Mucosa of descending colon (tissue), 3 donors: ENCODE measurements at regions not wholly inside any gene's neighbourhood (a gene's known extent, or its start where the extent isn't known, plus 50 kb on each side); places are given as distances from the start of the nearest gene placed in this dataset.

Experiments used
- ATAC-seq: fragments of 200-7000 bp; cut with Tn5 transposase; one replicate; pipeline ENCODE4 v1.9.1; 2020; ENCODE audit warnings: mild to moderate bottlenecking, moderate library complexity
- DNase-seq, 3 donors: peaks; one replicate each; pipeline ENCODE4 v3.0.0-alpha.2; 2020
- H3K36me3 ChIP-seq: fragments of 200-600 bp; one replicate; pipeline ENCODE4 v1.8.0; 2021; ENCODE audit warnings: low read depth, mild to moderate bottlenecking
- H3K4me1 ChIP-seq: fragments of 200-600 bp; one replicate; pipeline ENCODE4 v1.8.0; 2021; ENCODE audit warnings: low read depth, mild to moderate bottlenecking
- H3K4me3 ChIP-seq: fragments of 200-600 bp; one replicate; pipeline ENCODE4 v1.8.0; 2021; ENCODE audit warnings: mild to moderate bottlenecking
- H3K9me3 ChIP-seq: fragments of 200-600 bp; one replicate; pipeline ENCODE4 v1.8.0; 2021; ENCODE audit warnings: mild to moderate bottlenecking
- intact Hi-C, 2 donors: fragments of 100-400 bp; cut with DNase I in 1 of 2; cut with micrococcal nuclease in 1 of 2; formaldehyde crosslinking; loops; one replicate each; pipeline versions ENCODE4 v1.11.0 to v1.11.1; 2022; cut with DNase I, micrococcal nuclease
- TF ChIP-seq, protein P1 (sequence below): fragments of 200-600 bp; IDR thresholded peaks from one replicate; pipeline ENCODE4 v1.8.0; 2022; ENCODE audit warnings: antibody characterized with exemption, mild to moderate bottlenecking
- donor health status: DM: no; HTN: no; CAD: no; lungs with moderate emphysema.
- donor health status: DM: no; HTN: no; CAD: no.
- donor health status: DM: no; HTN: yes; CAD: no.

DNA sequence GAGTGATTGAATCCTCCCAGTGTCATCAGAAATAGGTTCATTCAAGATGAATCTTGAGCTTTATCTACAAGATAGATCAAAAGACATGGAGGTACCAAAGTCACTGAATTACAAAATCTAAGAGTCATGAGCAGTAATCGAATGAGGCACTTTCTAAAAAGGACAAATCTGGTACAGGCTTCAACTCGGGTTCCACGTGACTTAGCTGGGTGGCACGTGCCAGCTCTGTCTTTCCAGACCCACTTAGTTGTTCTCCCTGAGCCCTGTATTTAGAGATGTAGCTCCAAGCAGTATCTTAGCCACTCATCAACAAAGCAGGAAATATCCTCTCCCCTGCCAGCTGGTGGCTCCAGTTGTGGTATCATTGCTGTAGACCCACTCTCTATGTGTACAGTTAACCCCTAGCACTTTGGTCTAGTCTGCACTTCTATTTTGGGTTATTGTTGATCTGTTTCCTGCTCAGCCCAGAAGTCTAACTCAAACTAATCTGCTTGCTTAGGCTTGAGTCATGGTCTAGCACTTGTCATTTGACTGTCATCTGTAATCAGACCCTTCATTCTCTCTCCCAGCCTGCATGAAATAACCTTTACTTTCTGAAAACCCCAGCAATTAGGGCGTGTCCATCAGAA lies 528.7 kb downstream of the ETS1 start:
- intact Hi-C loops: no loop called here
- Histone ChIP-seq H3K9me3 (no peaks in the 10 kb centered on the region), H3K36me3 (no peaks in the 10 kb centered on the region), H3K4me3 (no peak overlapping the region), H3K4me1 (no peaks in the 10 kb centered on the region)
- TF ChIP-seq, protein P1, sequence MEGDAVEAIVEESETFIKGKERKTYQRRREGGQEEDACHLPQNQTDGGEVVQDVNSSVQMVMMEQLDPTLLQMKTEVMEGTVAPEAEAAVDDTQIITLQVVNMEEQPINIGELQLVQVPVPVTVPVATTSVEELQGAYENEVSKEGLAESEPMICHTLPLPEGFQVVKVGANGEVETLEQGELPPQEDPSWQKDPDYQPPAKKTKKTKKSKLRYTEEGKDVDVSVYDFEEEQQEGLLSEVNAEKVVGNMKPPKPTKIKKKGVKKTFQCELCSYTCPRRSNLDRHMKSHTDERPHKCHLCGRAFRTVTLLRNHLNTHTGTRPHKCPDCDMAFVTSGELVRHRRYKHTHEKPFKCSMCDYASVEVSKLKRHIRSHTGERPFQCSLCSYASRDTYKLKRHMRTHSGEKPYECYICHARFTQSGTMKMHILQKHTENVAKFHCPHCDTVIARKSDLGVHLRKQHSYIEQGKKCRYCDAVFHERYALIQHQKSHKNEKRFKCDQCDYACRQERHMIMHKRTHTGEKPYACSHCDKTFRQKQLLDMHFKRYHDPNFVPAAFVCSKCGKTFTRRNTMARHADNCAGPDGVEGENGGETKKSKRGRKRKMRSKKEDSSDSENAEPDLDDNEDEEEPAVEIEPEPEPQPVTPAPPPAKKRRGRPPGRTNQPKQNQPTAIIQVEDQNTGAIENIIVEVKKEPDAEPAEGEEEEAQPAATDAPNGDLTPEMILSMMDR: no peak
- DNase-seq: no peak
- no peak for ATAC-seq

DNA sequence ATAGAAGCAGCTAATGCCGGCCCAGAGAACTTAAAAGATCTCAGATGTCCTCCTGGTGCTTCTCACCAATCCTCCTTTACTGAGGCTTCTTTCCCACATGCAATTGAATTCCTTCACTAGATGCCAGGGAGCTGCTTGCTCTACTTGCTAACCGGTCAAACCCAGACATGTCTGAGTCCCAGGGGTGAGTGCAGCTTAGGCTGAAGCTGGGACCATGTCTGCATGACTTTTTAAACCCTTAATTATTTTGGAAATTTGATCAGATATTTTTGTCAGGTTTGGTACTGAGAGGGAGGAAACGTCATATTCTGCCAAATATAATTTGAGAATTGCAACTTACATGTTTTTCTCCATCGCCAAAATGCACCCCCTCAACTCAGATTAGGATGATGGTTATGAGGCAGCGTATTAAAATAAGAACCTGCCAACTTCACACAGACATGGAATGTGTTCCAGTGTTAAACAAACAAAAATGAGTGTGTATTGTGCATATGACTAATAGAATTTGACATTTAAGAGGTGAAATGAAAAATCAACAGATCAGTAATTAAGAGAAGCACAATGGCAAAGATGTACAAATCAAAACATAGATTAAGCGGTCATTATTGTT lies 529.5 kb downstream of the ETS1 start:
- DNase-seq (no peak), ATAC-seq (no peak)
- Histone ChIP-seq H3K9me3 (no peaks in the 10 kb centered on the region), H3K4me3 (no peak overlapping the region), H3K4me1 (no peaks in the 10 kb centered on the region), H3K36me3 (no peaks in the 10 kb centered on the region)
- TF ChIP-seq, protein P1: no peak
- intact Hi-C loops: no loop called here

DNA sequence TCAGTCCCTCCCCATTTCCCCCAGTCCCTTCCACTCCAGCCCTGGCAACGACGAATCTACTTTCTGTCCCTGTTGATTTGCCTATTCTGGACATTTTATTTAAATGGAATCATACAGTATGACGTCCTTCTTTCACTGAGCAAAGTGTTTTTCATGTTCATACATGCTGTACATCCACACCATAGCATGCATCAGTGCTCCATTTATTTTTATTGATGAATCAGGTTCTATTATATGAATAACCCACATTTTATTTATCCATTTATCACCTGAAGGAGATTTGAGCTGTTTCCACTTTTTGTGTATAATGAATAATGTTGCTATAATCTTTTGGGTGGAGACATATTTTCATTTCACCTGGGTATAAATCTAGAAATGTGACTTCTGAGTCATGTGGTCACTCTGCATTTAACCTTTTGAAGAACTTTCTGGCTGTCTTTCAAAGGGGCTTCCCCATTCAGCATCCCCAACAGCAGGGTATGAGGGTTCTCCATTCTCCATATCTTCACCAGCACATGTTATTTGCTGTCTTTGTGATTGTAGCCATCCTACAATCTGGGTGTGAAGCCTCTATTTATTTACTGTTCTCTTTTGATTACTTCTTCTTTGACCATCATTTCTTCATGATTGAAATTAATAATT lies 531.7 kb downstream of the ETS1 start:
- no peak overlapping the region for H3K4me3 ChIP-seq
- DNase-seq: no peak

DNA sequence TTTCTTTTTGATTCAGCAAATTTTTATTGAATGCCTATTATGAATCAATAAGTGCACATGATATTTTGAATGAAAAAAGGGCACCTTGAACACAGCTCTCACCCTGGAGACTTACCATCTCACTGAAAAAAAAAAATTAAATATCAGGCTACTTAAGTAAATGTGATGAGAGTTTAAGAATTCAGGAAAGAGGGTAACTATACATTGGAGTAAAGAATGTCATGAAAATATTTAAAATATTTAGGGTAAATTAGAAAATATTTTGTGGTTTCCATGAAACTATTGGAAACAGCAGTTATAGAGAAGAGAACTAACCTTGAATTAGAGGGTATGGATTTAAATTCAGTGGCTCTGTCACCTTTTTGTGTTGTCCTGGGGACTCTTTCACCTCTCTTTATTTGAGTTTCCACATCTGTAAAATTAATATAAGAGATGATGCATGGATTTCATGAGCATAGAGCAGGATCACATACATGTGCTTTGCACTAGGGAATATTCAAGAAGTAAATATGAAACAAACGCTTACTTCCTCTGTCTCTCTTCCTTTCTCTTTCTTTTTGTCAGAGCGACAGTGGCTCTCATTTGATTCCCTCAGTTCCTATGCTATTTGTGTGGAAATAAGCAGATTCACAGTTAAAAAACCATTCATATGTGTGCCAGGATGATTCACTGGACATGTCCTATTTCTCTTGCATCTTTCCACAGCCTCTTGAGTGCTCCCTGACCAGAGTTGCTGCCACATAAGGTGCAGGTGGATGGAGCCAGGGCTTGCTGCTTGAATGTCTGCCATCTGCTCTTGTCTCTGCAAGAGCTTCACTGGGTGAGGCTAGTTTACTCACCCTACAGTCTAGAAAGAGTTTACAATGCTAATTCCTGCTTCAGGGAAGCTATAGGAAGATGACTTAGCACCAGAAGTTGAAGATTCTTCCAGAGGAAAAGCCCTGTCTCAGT lies 533.1 kb downstream of the ETS1 start:
- Histone ChIP-seq H3K4me3 (no peak overlapping the region), H3K36me3 (no peaks in the 10 kb centered on the region), H3K4me1 (no peaks in the 10 kb centered on the region), H3K9me3 (no peaks in the 10 kb centered on the region)
- intact Hi-C loops: no loop called here
- DNase-seq: no peak
- TF ChIP-seq, protein P1: no peak
- peak; percentile 43 for ATAC-seq

More for the DNA sequence above, 531.7 kb downstream of the ETS1 start:
- Histone ChIP-seq H3K4me1 (no peaks in the 10 kb centered on the region), H3K9me3 (no peaks in the 10 kb centered on the region), H3K36me3 (no peaks in the 10 kb centered on the region)
- ATAC-seq: no peak
- TF ChIP-seq, protein P1: no peak
- intact Hi-C loops: no loop called here

DNA sequence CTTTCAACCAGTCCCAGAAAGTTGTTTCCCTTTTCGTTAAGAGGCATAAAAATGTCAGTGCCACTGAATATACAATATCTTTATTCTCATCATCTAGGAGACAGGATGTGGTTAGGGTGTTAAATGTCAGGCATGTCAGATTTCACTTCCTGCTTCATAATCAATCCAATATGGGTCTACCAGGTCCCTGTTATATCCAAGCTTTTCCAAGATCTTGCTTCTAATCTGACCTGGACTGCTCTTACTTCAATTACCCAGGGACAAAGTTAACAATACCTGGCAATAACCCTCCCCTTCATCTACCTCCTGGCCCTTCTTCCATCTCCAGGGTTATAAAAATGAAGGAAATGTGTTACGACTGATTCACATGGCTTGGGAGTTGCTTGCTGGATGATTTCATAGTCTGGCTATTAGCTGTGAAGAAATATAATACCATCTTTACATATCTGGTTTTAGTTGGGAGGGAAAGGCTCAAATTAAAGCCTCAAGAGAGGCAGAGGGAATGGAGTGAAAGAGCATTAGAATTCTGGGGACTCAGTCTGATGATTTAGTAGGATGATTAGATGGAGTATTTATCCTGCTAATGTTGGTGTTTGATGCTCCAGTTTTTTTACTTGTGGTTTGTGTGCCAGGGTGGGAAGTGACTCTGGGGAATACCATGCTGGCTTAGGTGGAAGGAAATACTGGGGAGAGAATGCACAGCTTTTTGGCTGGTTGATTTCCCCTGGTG lies 534.3 kb downstream of the ETS1 start:
- no peaks in the 10 kb centered on the region for H3K9me3 ChIP-seq
- intact Hi-C loops: no loop called here
- DNase-seq (no peak), ATAC-seq (peak; percentile 44)
- H3K36me3 ChIP-seq: no peaks in the 10 kb centered on the region
- TF ChIP-seq, protein P1: no peak
- H3K4me3 ChIP-seq: no peak overlapping the region
- H3K4me1 ChIP-seq: no peaks in the 10 kb centered on the region
